Body of pancreas (tissue), 4 donors: ENCODE measurements at regions not wholly inside any gene's neighbourhood (a gene's known extent, or its start where the extent isn't known, plus 50 kb on each side); places are given as distances from the start of the nearest gene placed in this dataset.

Experiments
- ATAC-seq: fragments of 150-250 bp; one replicate; pipeline ENCODE4 v1.9.1; 2016
- DNase-seq, 4 donors: peaks; one replicate each; pipeline ENCODE4 v3.0.0-alpha.2; 2019
- H3K27ac ChIP-seq, 4 donors: fragments of 200-600 bp; sonication (generic); 1 replicate in 3 of 4; 2 replicates in 1 of 4; pipeline versions ENCODE4 v1.5.1 to v1.6.1; 2016 to 2019; ENCODE audit warnings: mild to moderate bottlenecking in 1 of 4, mixed read lengths in 1 of 4, moderate library complexity in 1 of 4
- H3K27me3 ChIP-seq, 2 donors: fragments of 200-600 bp; sonication (generic); one replicate each; pipeline ENCODE4 v1.6.0; 2016; ENCODE audit warnings: mild to moderate bottlenecking in 1 of 2
- H3K36me3 ChIP-seq, 2 donors: fragments of 200-600 bp; sonication (generic); replicated peaks in 1 of 2; 2 replicates each; pipeline ENCODE4 v1.5.1; 2016; ENCODE audit warnings: low read depth in 2 of 2; ENCODE audit not compliant: insufficient read depth in 1 of 2
- H3K4me1 ChIP-seq: fragments of 200-600 bp; sonication (generic); one replicate; pipeline ENCODE4 v1.6.0; 2016
- H3K4me3 ChIP-seq, 2 donors: fragments of 200-600 bp; sonication (generic); 1 replicate in 1 of 2; 2 replicates in 1 of 2; pipeline ENCODE4 v1.5.1; 2016 to 2019
- H3K9me3 ChIP-seq, 3 donors: fragments of 200-600 bp; sonication (generic); 1 replicate in 2 of 3; 2 replicates in 1 of 3; pipeline ENCODE4 v1.5.1; 2016
- CTCF ChIP-seq, 7 experiments: fragments of 450-650 bp in 4 of 7; fragments of 200-600 bp in 3 of 7; sonication (generic) in 3 of 7; IDR thresholded peaks; one replicate each; pipeline ENCODE4 v1.5.1; 2016 to 2019; ENCODE audit warnings: antibody characterized with exemption in 7 of 7
- POLR2A ChIP-seq, 3 donors: fragments of 450-650 bp; IDR thresholded peaks; one replicate each; pipeline ENCODE4 v1.6.1; 2016; ENCODE audit warnings: antibody characterized with exemption in 3 of 3, mild to moderate bottlenecking in 2 of 3
- whole genome bisulfite sequencing, 2 donors: methylation state at CpG; one replicate each; pipeline ENCODE4 v1.1.5; 2017; 5-methylcytosine and 5-hydroxymethylcytosine counted together
- intact Hi-C: fragments of 100-400 bp; cut with DNase I; formaldehyde crosslinking; loops from one replicate; pipeline ENCODE4 v1.15.1; 2023

DNA sequence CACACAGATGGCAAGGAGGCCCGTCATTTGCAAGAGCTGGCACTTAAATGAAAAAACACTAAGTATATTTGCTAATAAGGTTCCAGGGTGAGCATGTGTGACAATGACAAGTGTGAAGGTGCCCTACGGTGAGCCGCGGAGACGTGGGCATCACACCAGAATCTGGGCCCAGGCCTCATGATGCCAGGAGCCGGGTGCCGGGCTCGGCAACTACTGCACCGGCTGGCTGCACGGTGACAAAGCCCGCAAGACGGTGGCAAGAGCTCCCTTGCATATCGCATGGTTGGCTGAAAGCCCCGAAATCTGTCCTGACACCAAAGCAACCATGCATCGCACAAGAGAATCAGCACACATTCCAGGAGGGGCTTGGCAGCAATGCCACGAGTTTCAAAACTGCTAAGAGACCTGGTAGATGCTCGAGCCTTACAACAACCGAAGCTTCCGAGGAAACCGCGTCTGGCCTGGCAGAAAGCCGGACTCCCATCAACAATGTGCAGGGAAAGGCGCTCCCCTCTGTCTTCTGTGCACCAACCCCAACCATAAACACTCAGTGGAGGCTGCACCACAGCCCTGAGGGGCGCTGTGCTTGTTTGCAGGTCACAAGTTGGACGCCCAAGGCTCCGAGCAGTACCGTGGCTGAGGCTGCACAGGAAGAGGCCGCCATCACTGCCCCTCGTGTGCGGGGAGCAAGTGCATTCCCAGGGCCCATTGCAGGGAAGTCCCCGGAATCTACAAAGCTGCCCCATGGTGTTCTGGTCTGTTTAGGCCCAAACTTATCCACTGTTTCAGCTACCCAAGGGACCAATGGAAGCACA lies 339.7 kb downstream of the CTTN start:
- H3K36me3 ChIP-seq, result no peaks in the 10 kb centered on the region
- H3K4me3 ChIP-seq, result no peak overlapping the region
- intact Hi-C loops, result no loop called here
- TF ChIP-seq CTCF (IDR thresholded peaks at IDR 0.05), result no peak
- TF ChIP-seq POLR2A (IDR thresholded peaks at IDR 0.05), result no peak
- WGBS, 2 donors, result 89 to 94% methylated on average over 19 to 31 of the region's 31 CpGs
- no peak overlapping the region for H3K27ac ChIP-seq
- peaks cover 9% of the 10 kb centered on the region for H3K4me1 ChIP-seq
- H3K9me3 ChIP-seq, result no peaks in the 10 kb centered on the region
- ATAC-seq, result no peak
- no peaks in the 10 kb centered on the region for H3K27me3 ChIP-seq
- DNase-seq, result no peak

DNA sequence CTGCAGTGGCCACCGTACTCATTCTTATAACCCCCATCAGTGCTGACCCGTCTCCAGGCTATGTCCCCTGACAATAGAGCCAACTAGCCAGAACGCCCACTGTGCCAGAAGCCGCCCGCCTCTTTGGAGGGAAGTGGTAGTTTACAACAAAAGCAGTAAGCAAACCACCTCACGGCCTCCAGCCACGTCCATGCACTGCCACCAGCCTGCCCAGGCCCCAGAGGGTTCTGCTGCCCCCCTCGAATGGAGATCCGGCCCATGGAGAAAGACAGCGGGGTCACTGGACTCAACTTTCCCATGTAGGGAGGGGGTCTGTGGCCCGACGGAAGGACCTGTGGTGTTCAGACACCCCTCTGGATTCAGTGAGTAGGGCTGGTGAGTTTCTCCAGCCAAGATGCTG lies 340.3 kb downstream of the CTTN start:
- WGBS, 2 donors, result 94 to 95% methylated on average over 7 to 11 of the region's 12 CpGs
- Histone ChIP-seq H3K4me1 (peaks cover 13% of the 10 kb centered on the region), H3K27me3 (no peaks in the 10 kb centered on the region), H3K9me3 (no peaks in the 10 kb centered on the region), H3K4me3 (no peak overlapping the region), H3K27ac (no peak overlapping the region), H3K36me3 (no peaks in the 10 kb centered on the region)
- ATAC-seq, result no peak
- TF ChIP-seq POLR2A (IDR thresholded peaks at IDR 0.05), result no peak
- no peak for TF ChIP-seq CTCF (IDR thresholded peaks at IDR 0.05)
- intact Hi-C loops, result no loop called here
- DNase-seq, result no peak

DNA sequence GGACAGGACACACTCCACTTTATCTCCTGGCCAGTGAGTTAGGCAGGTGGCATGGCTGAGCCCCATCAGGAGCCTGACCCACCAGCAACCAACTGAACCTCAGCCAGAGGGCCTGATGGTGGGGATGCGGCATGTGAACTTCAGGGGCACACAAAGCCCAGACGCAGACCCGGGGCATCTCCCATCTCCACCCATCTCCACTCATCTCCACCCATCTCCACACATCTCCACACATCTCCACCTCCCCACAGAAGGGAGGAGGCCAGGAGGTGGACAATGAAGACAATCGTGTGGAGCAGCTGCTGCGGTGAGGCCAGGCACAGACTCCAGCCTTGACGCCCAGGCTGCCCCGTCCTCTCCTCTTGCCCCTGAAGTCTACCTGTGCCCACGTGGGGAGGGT lies 340.8 kb downstream of the CTTN start:
- H3K4me3 ChIP-seq, result no peak overlapping the region
- 90 to 94% methylated on average over 6 to 8 of the region's 8 CpGs for WGBS, 2 donors
- TF ChIP-seq CTCF (IDR thresholded peaks at IDR 0.05), result no peak
- no peaks in the 10 kb centered on the region for H3K9me3 ChIP-seq
- H3K36me3 ChIP-seq, result no peaks in the 10 kb centered on the region
- DNase-seq (no peak), ATAC-seq (no peak)
- H3K27ac ChIP-seq, result no peak overlapping the region
- intact Hi-C loops, result no loop called here
- H3K27me3 ChIP-seq, result no peaks in the 10 kb centered on the region
- H3K4me1 ChIP-seq, result peaks cover 13% of the 10 kb centered on the region

GRCh38 chr11:70739811-70740487 lies 341.6 kb downstream of the CTTN start:
- no peaks in the 10 kb centered on the region for H3K9me3 ChIP-seq
- TF ChIP-seq CTCF (IDR thresholded peaks at IDR 0.05), result no peak
- H3K4me1 ChIP-seq, result peaks cover 13% of the 10 kb centered on the region
- H3K4me3 ChIP-seq, result no peak overlapping the region
- H3K36me3 ChIP-seq, result no peaks in the 10 kb centered on the region
- DNase-seq, result peak in 1 of 4 donors; percentile 5
- no peak overlapping the region for H3K27ac ChIP-seq
- H3K27me3 ChIP-seq, result no peaks in the 10 kb centered on the region
- 84 to 89% methylated on average over 18 to 20 of the region's 20 CpGs for WGBS, 2 donors
- intact Hi-C loops, result no loop called here
- ATAC-seq, result no peak

DNA sequence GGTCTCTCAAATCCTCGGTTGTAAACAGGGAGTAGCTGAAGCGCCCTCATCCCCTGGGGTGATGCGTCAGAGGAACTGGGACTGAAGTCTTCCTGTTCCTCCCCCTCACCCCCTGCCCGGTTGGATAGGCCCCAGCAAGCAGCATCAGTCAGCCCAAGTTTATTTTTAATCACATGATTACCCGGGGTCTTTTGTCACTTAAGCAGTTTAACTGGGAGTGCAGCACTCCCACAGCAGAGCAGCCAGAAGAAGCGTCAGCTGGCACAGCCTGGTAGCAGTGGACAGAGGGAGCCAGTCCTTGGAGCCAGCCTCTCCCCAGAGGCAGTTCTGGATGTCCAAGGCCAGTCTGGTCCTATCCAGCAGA lies 342.1 kb downstream of the CTTN start:
- H3K9me3 ChIP-seq, result no peaks in the 10 kb centered on the region
- H3K27me3 ChIP-seq, result no peaks in the 10 kb centered on the region
- ATAC-seq, result no peak
- no peak for DNase-seq
- TF ChIP-seq CTCF (IDR thresholded peaks at IDR 0.05) (no peak), POLR2A (IDR thresholded peaks at IDR 0.05) (no peak)
- H3K27ac ChIP-seq, result no peak overlapping the region
- intact Hi-C loops, result no loop called here
- WGBS, 2 donors, result 82 to 89% methylated on average over 6 of the region's 6 CpGs
- H3K4me3 ChIP-seq, result no peak overlapping the region
- H3K4me1 ChIP-seq, result peaks cover 13% of the 10 kb centered on the region
- no peaks in the 10 kb centered on the region for H3K36me3 ChIP-seq
